H9 (cell line): ENCODE measurements at regions not wholly inside any gene's neighbourhood (a gene's known extent, or its start where the extent isn't known, plus 50 kb on each side); places are given as distances from the start of the nearest gene placed in this dataset.

Experiments used
- DNase-seq: peaks from one replicate; pipeline ENCODE4 v3.0.0-alpha.2; 2017
- H2AFZ ChIP-seq: one replicate; pipeline ENCODE4 v1.6.1; 2013; ENCODE audit warnings: mild to moderate bottlenecking, low read length, control low read depth, moderate library complexity
- H2AK5ac ChIP-seq: 2 replicates; pipeline ENCODE4 v1.6.1; 2013; ENCODE audit warnings: low read length, control low read depth, mixed read lengths; ENCODE audit not compliant: insufficient read length
- H2BK120ac ChIP-seq: one replicate; pipeline ENCODE4 v1.6.1; 2013; ENCODE audit warnings: low read depth, mild to moderate bottlenecking, low read length, control low read depth, inconsistent platforms; ENCODE audit not compliant: poor library complexity, severe bottlenecking
- H2BK12ac ChIP-seq: 2 replicates; pipeline ENCODE4 v1.6.1; 2013; ENCODE audit warnings: low read length, control low read depth, mixed read lengths, low read depth; ENCODE audit not compliant: insufficient read length
- H2BK15ac ChIP-seq: 2 replicates; pipeline ENCODE4 v1.6.1; 2013; ENCODE audit warnings: low read depth, low read length, control low read depth
- H2BK20ac ChIP-seq: one replicate; pipeline ENCODE4 v1.6.1; 2013; ENCODE audit warnings: low read depth, mild to moderate bottlenecking, low read length, control low read depth, inconsistent platforms; ENCODE audit not compliant: poor library complexity, severe bottlenecking
- H2BK5ac ChIP-seq: 2 replicates; pipeline ENCODE4 v1.6.1; 2013; ENCODE audit warnings: low read length, control low read depth, mixed read lengths; ENCODE audit not compliant: insufficient read length
- H3K14ac ChIP-seq: 2 replicates; pipeline ENCODE4 v1.6.1; 2013; ENCODE audit warnings: low read length, control low read depth; ENCODE audit not compliant: insufficient read depth
- H3K18ac ChIP-seq: 2 replicates; pipeline ENCODE4 v1.6.1; 2013; ENCODE audit warnings: low read depth, mild to moderate bottlenecking, mixed read lengths, low read length, control low read depth; ENCODE audit not compliant: insufficient read length
- H3K23ac ChIP-seq: 2 replicates; pipeline ENCODE4 v1.6.1; 2013; ENCODE audit warnings: low read length, control low read depth, mixed read lengths, low read depth; ENCODE audit not compliant: insufficient read length
- H3K23me2 ChIP-seq: 2 replicates; pipeline ENCODE4 v1.6.1; 2013; ENCODE audit warnings: low read depth, mild to moderate bottlenecking, mixed read lengths, low read length, control low read depth; ENCODE audit not compliant: insufficient read length, poor library complexity, severe bottlenecking
- H3K27ac ChIP-seq: 2 replicates; pipeline ENCODE4 v1.5.1; 2013; ENCODE audit warnings: low read length, control low read depth, mixed read lengths, low read depth; ENCODE audit not compliant: insufficient read length
- H3K27me3 ChIP-seq: 2 replicates; pipeline ENCODE4 v1.6.1; 2013; ENCODE audit warnings: low read length, control low read depth, inconsistent platforms; ENCODE audit not compliant: insufficient read depth
- H3K4ac ChIP-seq: 2 replicates; pipeline ENCODE4 v1.6.1; 2013; ENCODE audit warnings: low read depth, mild to moderate bottlenecking, control low read depth, inconsistent platforms, low read length, moderate library complexity
- H3K4me1 ChIP-seq: 2 replicates; pipeline ENCODE4 v1.6.1; 2013; ENCODE audit warnings: low read length, control low read depth, inconsistent platforms; ENCODE audit not compliant: insufficient read depth
- H3K4me2 ChIP-seq: 2 replicates; pipeline ENCODE4 v1.6.1; 2013; ENCODE audit warnings: low read length, control low read depth, mixed read lengths; ENCODE audit not compliant: insufficient read length, insufficient read depth
- H3K56ac ChIP-seq: 2 replicates; pipeline ENCODE4 v1.6.1; 2013; ENCODE audit warnings: low read depth, mild to moderate bottlenecking, mixed read lengths, low read length, control low read depth; ENCODE audit not compliant: insufficient read length
- H3K79me1 ChIP-seq: 2 replicates; pipeline ENCODE4 v1.6.1; 2013; ENCODE audit warnings: low read depth, mild to moderate bottlenecking, moderate library complexity, low read length, control low read depth, inconsistent platforms; ENCODE audit not compliant: insufficient read depth, poor library complexity, severe bottlenecking
- H3K79me2 ChIP-seq: 2 replicates; pipeline ENCODE4 v1.6.1; 2013; ENCODE audit warnings: low read length, control low read depth, inconsistent platforms; ENCODE audit not compliant: insufficient read depth
- H3K9ac ChIP-seq: 2 replicates; pipeline ENCODE4 v1.6.1; 2013; ENCODE audit warnings: low read length, control low read depth, mixed read lengths; ENCODE audit not compliant: insufficient read length; ENCODE audit errors: extremely low read depth
- H3K9me3 ChIP-seq: one replicate; pipeline ENCODE4 v1.6.1; 2013; ENCODE audit warnings: low read depth, low read length, inconsistent platforms; ENCODE audit not compliant: control insufficient read depth
- H3T11ph ChIP-seq: one replicate; pipeline ENCODE4 v1.6.1; 2013; ENCODE audit warnings: mild to moderate bottlenecking, low read length, control low read depth, inconsistent platforms
- H4K20me1 ChIP-seq: one replicate; pipeline ENCODE4 v1.6.1; 2013; ENCODE audit not compliant: control insufficient read depth, insufficient read length, insufficient read depth
- H4K5ac ChIP-seq: 2 replicates; pipeline ENCODE4 v1.6.1; 2013; ENCODE audit warnings: low read depth, mild to moderate bottlenecking, mixed read lengths, low read length, control low read depth; ENCODE audit not compliant: insufficient read length
- H4K8ac ChIP-seq: replicated peaks from 2 replicates; pipeline ENCODE4 v1.6.1; 2013; ENCODE audit warnings: low read length, control low read depth, mixed read lengths, low read depth; ENCODE audit not compliant: insufficient read length
- H4K91ac ChIP-seq: 2 replicates; pipeline ENCODE4 v1.6.1; 2013; ENCODE audit warnings: low read depth, mild to moderate bottlenecking, moderate library complexity, mixed read lengths, low read length, control low read depth; ENCODE audit not compliant: insufficient read length
- H3K27ac Mint-ChIP-seq, 3 experiments: 2 replicates in 2 of 3; 3 replicates in 1 of 3; pipeline ENCODE4 v1.8.0; 2020 to 2021; ENCODE audit warnings: mixed read lengths in 3 of 3, mild to moderate bottlenecking in 1 of 3, moderate library complexity in 1 of 3
- H3K27me3 Mint-ChIP-seq: 2 replicates; pipeline ENCODE4 v1.8.0; 2021; ENCODE audit warnings: low read depth, mild to moderate bottlenecking, moderate library complexity, mixed read lengths
- H3K36me3 Mint-ChIP-seq, 3 experiments: 2 replicates in 2 of 3; 3 replicates in 1 of 3; pipeline ENCODE4 v1.8.0; 2020 to 2021; ENCODE audit warnings: low read depth in 3 of 3, mixed read lengths in 3 of 3; ENCODE audit not compliant: insufficient read depth in 1 of 3
- H3K4me1 Mint-ChIP-seq, 2 experiments: 2 replicates each; pipeline ENCODE4 v1.8.0; 2020; ENCODE audit warnings: mixed read lengths in 2 of 2
- H3K4me3 Mint-ChIP-seq, 2 experiments: 2 replicates in 1 of 2; 3 replicates in 1 of 2; pipeline ENCODE4 v1.8.0; 2020 to 2021; ENCODE audit warnings: mild to moderate bottlenecking in 2 of 2, mixed read lengths in 2 of 2, moderate library complexity in 1 of 2
- H3K9me3 Mint-ChIP-seq, 2 experiments: 2 replicates in 1 of 2; 3 replicates in 1 of 2; pipeline ENCODE4 v1.8.0; 2020; ENCODE audit warnings: mild to moderate bottlenecking in 2 of 2, mixed read lengths in 2 of 2, moderate library complexity in 1 of 2
- WGBS: extraction: QIAGEN DNeasy Blood & Tissue Kit; methylation state at CpG from one replicate; pipeline ENCODE4 v1.1.7; 2013; ENCODE audit warnings: missing lambda C conversion rate, low lambda C conversion rate, mixed read lengths; ENCODE audit not compliant: insufficient read length; ENCODE audit errors: extremely low coverage; 5-methylcytosine and 5-hydroxymethylcytosine counted together
- TF ChIP-seq, protein P1 (sequence below): fragments of 200-600 bp; sonication (generic); conservative IDR thresholded peaks from 3 replicates; pipeline ENCODE4 v1.8.0; 2021; ENCODE audit warnings: antibody characterized with exemption, mild to moderate bottlenecking

DNA sequence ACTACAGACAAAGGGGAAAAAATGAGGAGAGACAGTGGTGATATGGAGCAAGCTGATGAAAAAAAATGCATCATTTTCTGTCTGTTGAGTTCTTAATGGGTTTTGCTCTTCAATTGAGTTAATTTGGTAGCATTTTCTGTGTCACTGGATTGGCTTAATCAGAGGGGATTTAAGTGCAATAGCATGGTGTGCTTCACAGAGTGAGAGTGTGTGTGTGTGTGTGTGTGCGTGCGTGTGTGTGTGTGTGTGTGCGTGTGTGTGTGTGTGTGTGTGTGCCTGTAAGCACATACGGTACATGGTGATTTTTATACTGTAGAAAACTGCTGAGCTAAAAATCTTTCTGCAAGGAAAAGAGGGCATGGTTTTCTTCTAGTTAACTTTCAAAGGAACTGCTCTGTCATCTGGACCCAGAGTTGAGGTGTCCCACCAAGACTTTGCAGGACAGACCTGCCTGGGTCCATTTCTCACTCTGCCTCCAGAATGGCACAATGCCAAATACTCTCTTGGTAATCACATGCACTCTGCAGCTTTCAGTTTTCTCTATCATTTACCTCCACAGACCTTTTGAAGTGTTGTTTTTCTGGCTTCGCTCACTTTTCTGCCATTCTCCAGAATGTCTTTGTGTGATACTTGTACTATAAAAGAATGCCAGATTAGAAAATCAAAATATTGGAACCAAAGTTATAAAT, 952.6 kb upstream of the SOX9 start:
- no CpG with 5 or more reads among the region's 5 CpGs for WGBS
- no peak for DNase-seq
- H3K27ac ChIP-seq: no peak overlapping the region
- no peaks in the 10 kb centered on the region for H3K9me3 ChIP-seq
- H3K9me3 Mint-ChIP-seq: no peaks in the 10 kb centered on the region
- no peaks in the 10 kb centered on the region for H3K4me1 ChIP-seq
- H2BK20ac ChIP-seq: no peak overlapping the region
- H3K4me3 Mint-ChIP-seq: no peak overlapping the region; a peak in 1 of 5 replicates
- H3K27me3 ChIP-seq: no peaks in the 10 kb centered on the region
- TF ChIP-seq, protein P1, sequence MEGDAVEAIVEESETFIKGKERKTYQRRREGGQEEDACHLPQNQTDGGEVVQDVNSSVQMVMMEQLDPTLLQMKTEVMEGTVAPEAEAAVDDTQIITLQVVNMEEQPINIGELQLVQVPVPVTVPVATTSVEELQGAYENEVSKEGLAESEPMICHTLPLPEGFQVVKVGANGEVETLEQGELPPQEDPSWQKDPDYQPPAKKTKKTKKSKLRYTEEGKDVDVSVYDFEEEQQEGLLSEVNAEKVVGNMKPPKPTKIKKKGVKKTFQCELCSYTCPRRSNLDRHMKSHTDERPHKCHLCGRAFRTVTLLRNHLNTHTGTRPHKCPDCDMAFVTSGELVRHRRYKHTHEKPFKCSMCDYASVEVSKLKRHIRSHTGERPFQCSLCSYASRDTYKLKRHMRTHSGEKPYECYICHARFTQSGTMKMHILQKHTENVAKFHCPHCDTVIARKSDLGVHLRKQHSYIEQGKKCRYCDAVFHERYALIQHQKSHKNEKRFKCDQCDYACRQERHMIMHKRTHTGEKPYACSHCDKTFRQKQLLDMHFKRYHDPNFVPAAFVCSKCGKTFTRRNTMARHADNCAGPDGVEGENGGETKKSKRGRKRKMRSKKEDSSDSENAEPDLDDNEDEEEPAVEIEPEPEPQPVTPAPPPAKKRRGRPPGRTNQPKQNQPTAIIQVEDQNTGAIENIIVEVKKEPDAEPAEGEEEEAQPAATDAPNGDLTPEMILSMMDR: no peak
- H2AK5ac ChIP-seq: no peak overlapping the region
- no peaks in the 10 kb centered on the region; a peak in 1 of 7 replicates for H3K36me3 Mint-ChIP-seq
- no peak overlapping the region for H2BK12ac ChIP-seq
- H3K23ac ChIP-seq: no peak overlapping the region
- H4K91ac ChIP-seq: no peak overlapping the region
- H3K9ac ChIP-seq: no peak overlapping the region
- H2BK120ac ChIP-seq: no peak overlapping the region
- no peaks in the 10 kb centered on the region for H3K27me3 Mint-ChIP-seq
- H4K20me1 ChIP-seq: no peaks in the 10 kb centered on the region
- H3K4me1 Mint-ChIP-seq: no peaks in the 10 kb centered on the region
- H3K23me2 ChIP-seq: no peaks in the 10 kb centered on the region
- no peak overlapping the region for H2AFZ ChIP-seq
- H2BK5ac ChIP-seq: no peak overlapping the region
- H3K4ac ChIP-seq: no peak overlapping the region
- no peak overlapping the region for H2BK15ac ChIP-seq
- no peak overlapping the region for H3T11ph ChIP-seq
- H3K14ac ChIP-seq: no peak overlapping the region; the same call in 1 of the 2 replicates
- H3K56ac ChIP-seq: no peak overlapping the region
- H3K18ac ChIP-seq: no peak overlapping the region
- no peak overlapping the region for H4K5ac ChIP-seq
- no peak overlapping the region for H3K4me2 ChIP-seq
- H4K8ac ChIP-seq: no peak overlapping the region
- H3K79me2 ChIP-seq: no peaks in the 10 kb centered on the region
- peak overlapping the region in 1 of 3 experiments; percentile 29; a peak in 2 of 7 replicates for H3K27ac Mint-ChIP-seq
- H3K79me1 ChIP-seq: no peaks in the 10 kb centered on the region
